HepG2 (cell line): ENCODE measurements at regions not wholly inside any gene's neighbourhood (a gene's known extent, or its start where the extent isn't known, plus 50 kb on each side); places are given as distances from the start of the nearest gene placed in this dataset.

ENCODE experiments used
- ATAC-seq: fragments of 200-7000 bp; cut with Tn5 transposase; 3 replicates; pipeline ENCODE4 v1.9.1; 2020; ENCODE audit warnings: mild to moderate bottlenecking, moderate library complexity
- BruUV-seq: library from RNA; stranded (reverse); fragments of 400-500 nt; replicated peaks from 2 replicates; lab custom pipeline; 2021; lab: Mats Ljungman, UMichigan
- CTCF ChIA-PET: fragments of 300-600 bp; formaldehyde crosslinking; extraction: SDS; loops from one replicate; lab custom pipeline; 2021; ENCODE audit warnings: low total read pairs, inconsistent platforms, low intra/inter-chr PET ratio; lab: Yijun Ruan, JAX
- POLR2A ChIA-PET: fragments of 350-600 bp; sonication (Branson Sonifier 250); formaldehyde crosslinking; loops from one replicate; lab custom pipeline; 2020; ENCODE audit warnings: antibody characterized with exemption, inconsistent platforms; lab: Yijun Ruan, JAX
- DNase-seq: peaks from one replicate; pipeline ENCODE4 v3.0.0-alpha.2; 2015; ENCODE audit warnings: low spot score
- FAIRE-seq: peaks from 3 replicates; lab custom pipeline; 2011; peaks lifted over from hg19 to GRCh38; lab: Jason Lieb, UNC
- H2AFZ ChIP-seq: one replicate; pipeline ENCODE4 v1.6.1; 2011; ENCODE audit warnings: low read length, inconsistent platforms
- H3K27ac ChIP-seq: fragments of 300-600 bp; 3 replicates; pipeline ENCODE4 v1.8.0; 2011; ENCODE audit warnings: mixed run types, mild to moderate bottlenecking, mixed read lengths, low read length, inconsistent platforms; ENCODE audit not compliant: insufficient read depth; ENCODE audit errors: extremely low read length
- H3K27me3 ChIP-seq, 2 experiments: fragments of 200-600 bp in 1 of 2; 2 replicates in 1 of 2; 3 replicates in 1 of 2; pipeline versions ENCODE4 v1.6.0 to v1.8.0; 2011; ENCODE audit warnings: low read length in 2 of 2, mild to moderate bottlenecking in 2 of 2, moderate library complexity in 2 of 2, inconsistent platforms in 1 of 2; ENCODE audit not compliant: insufficient read depth in 2 of 2, control insufficient read depth in 1 of 2
- H3K36me3 ChIP-seq, 2 experiments: fragments of 200-600 bp in 1 of 2; replicated peaks in 1 of 2; 2 replicates in 1 of 2; 3 replicates in 1 of 2; pipeline versions ENCODE4 v1.5.1 to v1.8.0; 2011; ENCODE audit warnings: low read length in 2 of 2, inconsistent platforms in 1 of 2; ENCODE audit not compliant: insufficient read depth in 2 of 2, control insufficient read depth in 1 of 2
- H3K4me1 ChIP-seq: 2 replicates; pipeline ENCODE4 v1.5.1; 2012; ENCODE audit warnings: low read length, inconsistent platforms; ENCODE audit not compliant: insufficient read depth
- H3K4me2 ChIP-seq: 2 replicates; pipeline ENCODE4 v1.6.0; 2011; ENCODE audit warnings: low read depth, low read length, inconsistent platforms
- H3K4me3 ChIP-seq, 3 experiments: fragments of 200-600 bp in 1 of 3; sonication (generic), shearing (Covaris generic) in 1 of 3; replicated peaks in 1 of 3; 2 replicates each; pipeline ENCODE4 v1.5.1; 2011 to 2016; ENCODE audit warnings: low read length in 3 of 3, inconsistent platforms in 2 of 3, low read depth in 2 of 3, mild to moderate bottlenecking in 2 of 3, control low read depth in 1 of 3, mixed read lengths in 1 of 3; ENCODE audit not compliant: insufficient read depth in 1 of 3
- H3K79me2 ChIP-seq: one replicate; pipeline ENCODE4 v1.6.1; 2011; ENCODE audit warnings: low read length, inconsistent platforms; ENCODE audit not compliant: insufficient read depth
- H3K9ac ChIP-seq: 2 replicates; pipeline ENCODE4 v1.6.0; 2011; ENCODE audit warnings: mild to moderate bottlenecking, low read depth, low read length, inconsistent platforms; ENCODE audit not compliant: insufficient read depth
- H3K9me3 ChIP-seq: 2 replicates; pipeline ENCODE4 v1.5.1; 2012; ENCODE audit warnings: mild to moderate bottlenecking, low read length
- H4K20me1 ChIP-seq: 2 replicates; pipeline ENCODE4 v1.6.0; 2011; ENCODE audit warnings: inconsistent platforms, mild to moderate bottlenecking, low read length, moderate library complexity; ENCODE audit not compliant: insufficient read depth
- MNT ChIP-seq: fragments of 450-650 bp; IDR thresholded peaks from 2 replicates; pipeline ENCODE4 v1.6.1; 2016
- MTERF4 ChIP-seq: sonication (generic); formaldehyde crosslinking; IDR thresholded peaks from 2 replicates; pipeline ENCODE4 v1.8.0; 2023; ENCODE audit warnings: mild to moderate bottlenecking, missing genetic modification reagents
- MXD4 ChIP-seq: IDR thresholded peaks from 2 replicates; pipeline ENCODE4 v1.6.1; 2016; ENCODE audit warnings: mild to moderate bottlenecking, missing biosample characterization, missing genetic modification reagents
- TEAD3 ChIP-seq: optimal IDR thresholded peaks from 2 replicates; pipeline ENCODE3; 2016; ENCODE audit warnings: borderline replicate concordance
- ZNF407 ChIP-seq: sonication (generic); formaldehyde crosslinking; IDR thresholded peaks from one replicate; pipeline ENCODE4 v1.5.1; 2020; ENCODE audit warnings: mild to moderate bottlenecking, missing genetic modification reagents; ENCODE audit errors: not compliant biosample characterization
- WGBS: methylation state at CpG from one replicate; pipeline ENCODE4 v1.1.6; 2017; ENCODE audit warnings: low lambda C conversion rate; 5-methylcytosine and 5-hydroxymethylcytosine counted together
- in situ Hi-C: cut with HindIII; loops from 2 replicates; pipeline ENCODE4 v1.10.0; 2017; ENCODE audit warnings: low pct_unique_long_range_greater_than_20kb; ENCODE audit not compliant: extremely low pct_ligation_motif_present
- intact Hi-C: fragments of 100-400 bp; cut with micrococcal nuclease; formaldehyde crosslinking; loops from one replicate; pipeline ENCODE4 v1.10.0; 2022; ENCODE audit not compliant: unreplicated experiment

- TF ChIP-seq TEAD3 (CRISPR knock-in tag), result no peak
- no peak for TF ChIP-seq MTERF4
- no peak for TF ChIP-seq MXD4 (CRISPR knock-in tag)
These were observed 69.6 kb upstream of the OLFM1 start (continued) for GRCh38 chr9:135017899-135018298.

- Histone ChIP-seq H3K79me2 (no peaks in the 10 kb centered on the region), H3K9me3 (no peaks in the 10 kb centered on the region), H3K36me3 (no peaks in the 10 kb centered on the region), H3K9ac (no peak overlapping the region), H3K27me3 (peaks cover 11 to 65% of the 10 kb centered on the region in 2 experiments; a peak in 4 of 5 replicates), H4K20me1 (no peaks in the 10 kb centered on the region), H3K27ac (no peak overlapping the region), H3K4me2 (no peak overlapping the region), H3K4me1 (no peaks in the 10 kb centered on the region), H3K4me3 (no peak overlapping the region), H2AFZ (no peak overlapping the region)
- peak; percentile 28; the same call in 1 of the 2 replicates for TF ChIP-seq MNT
- TF ChIP-seq ZNF407 (CRISPR knock-in tag), result no peak
- BruUV-seq, result no TSS peak
- intact Hi-C loops (no loop called here), in situ Hi-C loops (no loop called here)
- no peak for DNase-seq
- ChIA-PET POLR2A (no interaction called here), CTCF (no interaction called here)
- no peak for ATAC-seq
- WGBS, result 2% methylated on average over 9 of the region's 13 CpGs
- no peak for FAIRE-seq
These were observed 69.1 kb upstream of the OLFM1 start for GRCh38 chr9:135018306-135018915.
